A204.1 (cell line): ENCODE measurements at regions not wholly inside any gene's neighbourhood (a gene's known extent, or its start where the extent isn't known, plus 50 kb on each side); places are given as distances from the start of the nearest gene placed in this dataset.
"Not testable (repeated sequence)": the region's sequence is repeated elsewhere in the genome, so short reads cannot be mapped to it uniquely, and the experiment has no call there.

Experiments used
- FAIRE-seq: peaks from 2 replicates; lab custom pipeline; 2012; peaks lifted over from hg19 to GRCh38; lab: Jason Lieb, UNC

DNA sequence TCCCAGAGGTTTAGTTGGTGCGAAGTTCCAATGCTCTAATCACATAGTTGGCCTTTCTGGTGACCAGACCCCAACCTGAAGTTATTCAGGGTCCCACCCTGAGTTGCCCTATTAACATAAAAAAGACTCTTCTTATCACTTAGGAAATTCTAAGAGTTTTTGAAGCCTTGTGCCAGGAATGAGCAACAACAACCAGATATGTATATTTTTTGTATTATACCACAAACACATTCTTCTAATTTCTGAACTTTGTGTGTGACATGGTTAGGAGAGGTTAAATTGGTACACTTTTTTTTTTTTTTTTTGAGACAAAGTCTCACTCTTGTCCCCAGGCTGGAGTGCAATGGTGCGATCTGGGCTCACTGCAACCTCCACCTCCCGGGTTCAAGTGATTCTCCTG lies 320.4 kb upstream of the PDE3A start:
- no peak for FAIRE-seq

DNA sequence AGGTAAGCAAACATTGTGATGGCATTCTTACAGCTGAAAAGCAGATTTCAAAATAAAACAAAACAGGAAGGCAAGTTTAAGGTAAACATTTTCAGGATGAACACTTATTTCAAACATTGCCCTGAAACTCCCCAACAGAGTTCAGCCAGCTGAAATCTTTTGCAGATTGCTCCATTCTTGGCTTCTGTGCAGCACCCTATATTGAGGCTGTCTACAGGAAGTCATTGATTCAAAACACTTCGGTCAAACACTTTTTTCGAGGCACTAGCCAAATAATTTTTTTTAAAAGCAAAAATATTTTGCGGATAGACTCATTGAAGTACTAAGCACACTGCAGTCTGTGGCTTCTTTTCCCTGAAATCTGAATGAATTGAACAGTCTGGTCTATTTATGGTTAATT lies 318.1 kb upstream of the PDE3A start:
- no peak for FAIRE-seq

DNA sequence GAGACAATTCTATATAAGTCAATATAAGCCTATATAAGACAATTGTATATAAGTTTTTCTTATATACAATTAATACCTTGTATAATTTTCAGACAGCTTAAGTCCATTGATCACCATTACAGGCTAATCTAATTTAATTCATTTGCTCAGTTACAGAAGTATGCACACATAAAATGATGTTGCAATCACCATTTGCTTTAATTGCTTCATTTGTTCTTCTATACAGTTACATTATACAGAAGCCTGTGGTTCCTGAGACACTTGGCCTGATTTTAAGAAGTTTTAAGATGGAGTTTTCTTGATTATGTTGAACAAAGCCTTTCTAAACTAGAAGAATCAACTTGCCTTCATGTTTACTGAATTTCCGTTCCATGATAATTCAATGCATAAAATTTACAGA lies 314.6 kb upstream of the PDE3A start:
- FAIRE-seq, result no peak

DNA sequence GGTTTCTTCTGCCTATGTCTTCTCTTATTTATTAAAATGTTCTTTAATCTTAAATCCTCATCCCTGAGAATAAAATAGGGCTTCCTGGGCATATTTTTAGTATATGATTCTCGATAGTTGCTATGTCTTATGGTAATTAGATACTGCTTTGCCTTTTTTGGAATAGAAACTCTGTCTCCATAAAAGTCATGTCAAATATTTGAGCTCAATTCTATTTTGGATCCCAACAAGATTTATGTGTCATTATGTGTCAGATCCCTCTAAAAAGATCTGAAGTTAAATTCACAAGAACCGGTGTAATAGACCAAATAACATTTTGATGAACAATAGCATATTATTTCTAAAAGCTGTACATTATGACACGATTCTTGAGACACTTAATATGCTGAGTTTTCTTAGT lies 312.5 kb upstream of the PDE3A start:
- no peak for FAIRE-seq

DNA sequence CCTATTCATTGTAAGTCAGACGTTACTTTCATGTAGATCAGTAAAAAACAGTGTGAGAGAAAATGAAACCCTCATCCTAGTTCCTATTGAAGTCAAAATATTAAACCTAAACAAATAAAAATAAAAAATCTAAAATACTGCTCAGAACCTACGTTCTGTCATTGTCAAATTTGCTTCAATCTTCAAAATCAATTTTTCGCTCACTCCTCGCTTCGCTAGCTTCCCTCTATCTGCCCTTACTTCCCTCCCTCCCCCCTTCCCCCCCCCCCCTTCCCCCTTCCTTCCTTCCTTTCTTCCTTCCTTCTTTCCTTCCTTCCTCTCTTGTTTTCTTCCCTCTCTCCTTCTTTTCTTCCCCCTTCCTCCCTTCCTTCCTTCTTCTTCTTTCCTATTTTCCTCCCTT lies 310.9 kb upstream of the PDE3A start:
- FAIRE-seq, result no peak

DNA sequence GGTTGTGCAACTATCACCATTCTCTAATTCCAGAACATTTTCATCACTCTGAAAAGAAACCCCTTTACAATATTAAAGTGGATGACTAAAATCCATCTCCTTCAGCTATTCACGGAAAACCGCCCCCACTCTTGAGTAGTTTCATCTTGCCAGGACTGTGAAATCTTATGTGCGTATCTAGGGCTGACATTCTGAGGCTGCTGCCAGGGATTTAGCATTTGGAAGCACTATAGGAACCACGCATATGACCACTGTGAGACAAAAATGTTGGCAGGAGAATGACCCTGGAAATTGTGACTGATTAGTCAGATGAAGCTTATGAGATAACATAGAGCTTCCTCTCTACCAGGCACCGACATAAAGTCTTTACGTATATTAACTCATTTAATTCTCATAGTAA lies 305.2 kb upstream of the PDE3A start:
- no peak for FAIRE-seq

DNA sequence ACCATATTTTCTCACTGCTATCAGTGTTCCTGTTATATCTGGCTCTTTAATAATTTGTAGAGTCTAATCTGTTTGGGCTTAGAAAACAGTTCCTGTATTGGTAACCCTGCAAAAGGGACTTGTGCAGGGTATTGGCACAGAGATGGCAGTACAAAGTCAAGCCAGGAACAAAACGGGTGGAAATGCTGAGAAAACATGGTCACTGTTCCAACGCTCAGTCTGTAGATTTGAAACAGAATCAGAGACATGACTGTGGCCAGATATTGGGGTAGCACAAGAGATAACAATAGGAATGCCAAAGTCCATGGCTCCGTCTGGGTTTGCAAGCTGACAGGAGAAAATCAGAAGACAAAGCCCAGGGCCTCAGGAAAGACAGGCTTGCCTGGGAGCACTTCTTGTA lies 290.7 kb upstream of the PDE3A start:
- FAIRE-seq, result no peak

DNA sequence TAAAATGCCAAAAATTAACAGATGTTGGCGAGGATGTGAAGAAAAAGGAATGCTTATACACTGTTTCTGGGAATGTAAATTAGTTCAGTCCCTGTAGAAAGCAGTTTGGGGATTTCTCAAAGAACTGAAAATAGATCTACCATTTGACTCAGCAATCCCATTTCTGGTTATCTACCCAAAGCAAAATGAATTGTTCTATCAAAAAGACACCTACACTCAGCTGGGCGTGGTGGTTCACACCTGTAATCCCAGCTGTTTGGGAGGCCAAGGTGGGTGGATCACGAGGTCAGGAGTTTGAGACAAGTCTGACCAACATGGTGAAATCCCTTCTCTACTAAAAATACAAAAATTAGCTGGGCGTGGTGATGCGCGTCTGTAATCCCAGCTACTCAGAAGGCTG lies 279.3 kb upstream of the PDE3A start:
- FAIRE-seq, result no peak

DNA sequence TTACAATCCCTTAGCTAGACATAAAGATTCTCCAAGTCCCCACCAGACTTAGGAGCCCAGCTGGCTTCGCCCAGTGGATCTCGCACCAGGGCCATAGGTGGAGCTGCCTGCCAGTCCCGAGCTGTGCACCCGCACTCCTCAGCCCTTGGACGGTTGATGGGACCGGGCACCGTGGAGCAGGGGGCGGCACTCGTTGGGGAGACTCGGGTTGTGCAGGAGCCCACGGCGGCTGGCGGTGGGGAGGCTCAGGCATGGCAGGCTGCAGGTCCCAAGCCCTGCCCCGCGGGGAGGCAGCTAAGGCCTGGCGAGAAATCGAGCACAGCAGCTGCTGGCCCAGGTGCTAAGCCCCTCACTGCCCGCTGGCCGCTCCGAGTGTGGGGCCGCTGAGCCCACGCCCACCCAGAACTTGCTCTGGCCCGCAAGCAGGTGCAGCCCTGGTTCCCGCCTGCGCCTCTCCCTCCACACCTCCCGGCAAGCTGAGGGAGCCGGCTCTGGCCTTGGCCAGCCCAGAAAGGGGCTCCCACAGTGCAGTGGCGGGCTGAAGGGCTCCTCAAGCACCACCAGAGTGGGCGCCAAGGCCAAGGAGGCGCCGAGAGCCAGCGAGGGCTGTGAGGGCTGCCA lies 275.0 kb upstream of the PDE3A start:
- FAIRE-seq, result not testable (repeated sequence)

DNA sequence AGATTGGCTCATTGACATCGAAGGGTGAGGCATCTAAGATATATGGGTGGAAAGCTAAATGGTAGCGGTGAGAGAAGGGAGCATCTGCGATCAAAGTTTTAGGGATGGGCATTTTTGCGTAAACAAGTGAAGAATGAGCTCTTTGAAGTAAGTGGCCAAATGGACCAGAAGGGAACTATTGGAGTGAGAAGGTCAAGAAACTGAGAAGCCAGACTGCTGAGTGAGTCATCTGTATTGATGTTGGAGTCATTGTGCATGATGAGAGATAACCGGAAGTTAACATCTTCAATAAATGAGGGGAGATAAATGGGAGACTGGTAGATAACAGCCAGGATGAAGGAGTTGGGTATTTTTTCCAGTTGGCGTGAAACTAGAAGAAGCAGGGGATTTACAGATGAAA lies 271.9 kb upstream of the PDE3A start:
- FAIRE-seq, result no peak

DNA sequence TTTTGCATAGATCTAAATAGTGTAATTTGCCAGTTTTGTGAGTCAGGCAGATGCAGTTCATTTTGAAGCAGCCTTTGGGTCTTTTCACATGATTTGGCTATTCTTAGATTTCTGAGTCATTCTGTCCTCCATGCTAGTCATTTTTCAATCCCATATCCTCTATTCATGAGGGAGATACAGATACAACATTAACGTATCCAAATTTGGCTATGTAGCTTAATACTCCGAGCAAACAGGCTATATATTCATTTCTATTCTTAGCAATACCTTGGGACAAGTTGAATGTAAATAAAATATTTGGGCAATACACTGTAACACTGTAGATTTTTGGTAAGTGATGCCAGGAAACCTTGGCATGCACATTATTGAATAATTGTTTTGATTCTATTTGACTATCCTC lies 270.7 kb upstream of the PDE3A start:
- no peak for FAIRE-seq

DNA sequence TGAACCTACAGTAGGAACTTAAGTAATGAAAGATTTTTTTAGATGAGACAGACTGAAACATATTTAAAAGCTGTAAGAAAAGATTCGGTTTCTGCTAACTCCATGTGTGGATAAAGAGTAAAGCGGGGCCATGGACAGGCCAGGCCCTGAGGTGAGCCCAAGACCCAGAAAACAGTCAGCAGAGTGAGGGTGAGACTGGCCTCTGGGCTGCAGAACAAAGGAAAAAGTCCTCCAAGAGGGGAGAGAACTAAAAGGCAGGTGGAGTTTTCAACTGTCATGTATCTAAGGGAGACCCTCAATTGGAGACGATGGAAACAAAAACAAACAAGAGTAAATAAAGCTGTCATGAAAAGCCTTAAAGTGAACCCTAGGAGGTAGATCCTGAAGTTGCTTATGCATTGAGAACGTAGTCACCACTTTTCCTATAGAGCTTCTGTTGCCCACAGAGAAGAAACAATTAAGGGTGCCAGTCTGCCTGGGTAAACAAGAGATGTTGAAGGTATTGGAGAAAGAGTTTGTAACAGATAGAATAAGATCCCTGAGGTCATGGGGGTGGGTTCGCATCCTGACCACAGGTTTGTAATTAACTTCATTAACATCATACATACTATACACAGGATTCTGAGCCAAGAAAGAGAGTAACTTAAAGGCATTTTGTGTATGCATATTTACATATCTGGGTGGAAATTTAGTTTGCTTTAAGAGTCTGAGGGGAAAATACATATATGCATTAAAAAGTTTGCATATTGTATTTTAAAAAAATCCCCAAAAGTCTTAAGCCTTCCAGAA lies 268.7 kb upstream of the PDE3A start:
- no peak for FAIRE-seq

DNA sequence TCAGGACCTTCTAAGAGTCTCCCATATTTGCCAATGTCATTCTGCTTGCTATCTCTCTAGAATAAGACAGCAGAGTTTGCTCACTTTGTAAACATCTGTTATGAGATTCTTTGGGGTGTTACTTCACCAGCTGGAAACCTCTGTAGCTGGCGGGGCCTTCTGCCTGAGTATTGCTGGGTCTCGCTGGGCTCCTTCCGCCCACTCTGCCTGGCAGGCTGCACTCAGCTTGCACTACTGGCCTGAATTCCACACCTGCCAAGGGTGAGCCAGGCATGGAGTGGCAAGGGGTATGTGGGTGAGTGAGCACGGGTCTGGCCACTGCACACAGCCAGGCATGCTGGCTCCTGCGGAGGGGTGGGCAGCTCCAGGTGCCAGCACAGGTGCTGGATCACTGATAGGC lies 267.3 kb upstream of the PDE3A start:
- no peak for FAIRE-seq

DNA sequence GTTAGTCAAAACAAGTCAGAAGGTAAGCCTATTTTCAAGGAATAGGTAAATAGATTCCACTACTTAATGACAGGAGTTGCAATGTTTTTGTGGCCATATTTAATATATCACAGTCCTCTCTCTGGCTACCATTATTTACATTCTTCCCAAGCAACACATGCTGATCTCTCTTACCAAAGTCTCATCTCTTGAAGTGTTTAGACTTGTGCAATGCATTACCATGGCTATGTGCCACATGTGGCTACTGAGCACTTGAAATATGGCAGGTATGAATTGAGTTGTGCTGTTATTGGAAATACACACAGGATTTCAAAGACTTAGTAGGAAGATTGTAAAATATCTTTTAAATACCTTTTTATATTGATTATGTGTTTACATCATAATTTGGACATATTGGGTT lies 262.4 kb upstream of the PDE3A start:
- no peak for FAIRE-seq

DNA sequence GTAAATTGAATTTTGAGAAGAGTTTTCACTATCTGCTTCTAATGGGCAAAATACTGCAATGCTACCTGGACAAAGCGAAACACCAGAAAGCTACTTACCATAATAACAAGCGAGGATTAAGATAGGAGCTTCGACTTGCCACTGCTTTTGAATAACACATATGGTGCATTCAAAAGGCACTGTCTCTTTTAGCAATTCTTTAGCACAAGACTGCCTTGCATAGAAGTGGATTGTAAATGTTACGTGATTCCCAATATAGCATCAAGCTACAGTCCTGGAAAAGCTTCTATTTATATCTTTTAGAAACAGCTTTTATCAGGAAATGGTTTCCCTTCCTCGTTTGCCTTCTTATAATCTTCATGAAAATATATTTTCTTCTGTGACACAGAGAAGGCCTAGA lies 258.7 kb upstream of the PDE3A start:
- FAIRE-seq, result no peak

DNA sequence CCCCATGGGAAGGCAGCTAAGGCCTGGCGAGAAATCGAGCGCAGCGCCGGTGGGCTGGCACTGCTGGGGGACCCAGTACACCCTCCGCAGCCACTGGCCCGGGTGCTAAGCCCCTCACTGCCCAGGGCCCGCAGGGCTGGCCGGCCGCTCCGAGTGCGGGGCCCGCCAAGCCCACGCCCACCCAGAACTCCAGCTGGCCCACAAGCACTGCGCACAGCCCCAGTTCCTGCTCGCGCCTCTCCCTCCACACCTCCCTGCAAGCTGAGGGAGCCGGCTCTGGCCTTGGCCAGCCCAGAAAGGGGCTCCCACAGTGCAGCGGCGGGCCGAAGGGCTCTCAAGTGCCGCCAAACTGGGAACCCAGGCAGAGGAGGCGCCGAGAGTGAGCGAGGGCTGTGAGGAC lies 253.0 kb upstream of the PDE3A start:
- not testable (repeated sequence) for FAIRE-seq

DNA sequence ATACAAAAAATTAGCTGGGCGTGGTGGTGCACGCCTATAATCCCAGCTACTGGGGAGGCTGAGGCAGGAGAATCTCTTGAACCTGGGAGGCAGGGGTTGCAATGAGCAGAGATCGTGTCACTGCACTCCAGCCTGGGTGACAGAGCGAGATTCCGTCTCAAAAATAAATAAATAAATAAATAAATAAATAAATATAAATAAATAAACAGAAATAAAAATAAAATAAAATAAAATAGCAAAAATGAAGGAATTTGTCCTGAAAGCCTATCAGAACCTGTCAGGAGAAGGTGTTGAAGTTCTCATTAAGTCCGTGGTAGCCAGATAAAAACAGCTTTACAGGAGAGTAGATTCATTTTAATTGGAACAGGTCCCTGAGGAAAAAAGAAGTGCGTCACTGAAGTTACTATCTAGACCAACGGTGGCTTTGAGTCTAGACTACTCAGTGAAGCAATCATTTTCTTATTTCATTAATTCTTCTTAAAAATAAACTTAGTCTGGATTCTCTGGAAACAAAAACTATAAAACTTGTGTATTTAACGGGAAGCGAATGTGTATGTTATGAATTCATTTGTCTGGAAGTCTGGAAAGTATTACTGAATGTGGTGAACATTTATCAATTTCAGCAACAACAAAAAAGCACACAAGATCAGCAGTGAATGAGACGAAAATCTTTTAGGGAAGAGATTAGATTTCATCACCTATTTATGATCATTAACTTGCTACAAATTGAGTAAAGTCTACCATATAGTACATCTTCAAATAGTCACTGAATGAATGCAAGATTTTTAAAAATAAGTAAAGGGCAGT lies 248.5 kb upstream of the PDE3A start:
- FAIRE-seq, result no peak

DNA sequence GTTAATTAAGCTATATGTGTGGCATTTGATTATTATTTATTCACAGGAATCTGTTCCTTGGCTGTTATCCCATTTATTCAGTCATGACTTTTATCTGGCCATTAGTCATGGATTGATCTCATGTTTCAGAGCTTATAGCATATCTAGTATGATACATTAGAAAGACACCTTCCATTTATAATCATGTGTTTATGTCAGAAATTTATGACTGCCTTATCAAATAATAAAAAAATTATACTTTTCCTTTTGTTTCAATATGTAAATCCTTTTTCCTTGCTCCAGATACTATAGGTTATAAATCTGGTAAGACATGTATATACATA lies 248.0 kb upstream of the PDE3A start:
- FAIRE-seq, result no peak

DNA sequence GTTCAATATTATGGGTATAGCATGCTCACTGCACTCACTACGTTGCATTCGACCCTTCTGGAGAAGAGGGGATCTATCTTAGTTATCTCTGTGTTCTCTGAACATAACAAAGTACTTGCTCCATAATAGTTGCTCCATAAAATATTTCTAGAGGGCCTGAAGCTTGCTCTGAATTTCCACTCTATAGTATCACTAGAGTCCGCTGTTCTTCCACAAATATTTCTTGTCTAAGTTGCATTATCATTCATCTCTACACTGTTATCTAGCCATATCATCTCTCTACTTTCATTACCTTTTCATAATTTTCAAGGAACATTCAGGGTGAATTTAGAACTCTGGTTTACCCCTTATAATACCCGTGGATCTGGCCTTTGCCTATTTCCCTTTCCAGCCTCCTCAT lies 246.1 kb upstream of the PDE3A start:
- FAIRE-seq, result no peak

DNA sequence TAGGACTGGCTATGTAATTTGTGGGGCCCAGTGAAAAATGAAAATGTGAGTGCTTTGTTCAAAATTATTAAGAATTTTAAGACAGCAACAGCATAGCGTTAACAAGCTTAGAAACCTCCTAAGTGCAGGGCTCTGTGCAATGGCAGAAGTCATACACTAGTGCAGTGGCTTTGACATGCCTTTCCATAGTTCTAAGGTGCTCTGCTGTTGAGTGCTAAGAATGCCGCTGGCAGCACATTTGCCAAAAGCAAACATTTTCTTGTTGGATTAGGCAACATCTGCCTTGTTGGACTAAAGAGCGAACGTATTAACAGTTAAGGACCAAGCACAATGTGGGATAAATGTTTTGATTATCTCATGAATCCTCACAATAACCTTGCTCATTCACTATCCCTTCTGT lies 244.9 kb upstream of the PDE3A start:
- no peak for FAIRE-seq

DNA sequence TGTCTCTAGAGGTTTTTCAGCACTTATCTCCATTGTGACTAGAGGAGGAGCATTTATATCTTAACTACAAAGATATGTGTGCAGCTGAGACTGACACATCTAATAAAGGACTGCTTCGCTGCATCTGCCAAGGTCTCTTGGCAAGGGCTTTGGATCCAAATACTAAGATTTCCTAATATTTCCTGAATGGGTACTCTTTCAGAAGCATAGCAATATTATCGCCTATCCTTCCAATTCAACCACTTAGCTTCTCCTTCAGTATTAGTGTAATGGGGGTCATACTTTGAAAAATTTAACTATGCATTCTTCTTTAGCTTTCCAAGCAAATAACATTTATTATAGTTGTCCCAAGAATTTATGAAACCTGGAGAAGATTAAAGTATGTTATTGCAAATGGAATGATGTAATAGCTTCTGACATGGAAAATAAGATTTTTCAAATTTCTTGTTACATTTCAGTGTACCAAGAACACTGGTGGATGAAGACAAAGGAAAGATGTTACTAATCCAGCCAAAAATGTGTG lies 243.0 kb upstream of the PDE3A start:
- no peak for FAIRE-seq

DNA sequence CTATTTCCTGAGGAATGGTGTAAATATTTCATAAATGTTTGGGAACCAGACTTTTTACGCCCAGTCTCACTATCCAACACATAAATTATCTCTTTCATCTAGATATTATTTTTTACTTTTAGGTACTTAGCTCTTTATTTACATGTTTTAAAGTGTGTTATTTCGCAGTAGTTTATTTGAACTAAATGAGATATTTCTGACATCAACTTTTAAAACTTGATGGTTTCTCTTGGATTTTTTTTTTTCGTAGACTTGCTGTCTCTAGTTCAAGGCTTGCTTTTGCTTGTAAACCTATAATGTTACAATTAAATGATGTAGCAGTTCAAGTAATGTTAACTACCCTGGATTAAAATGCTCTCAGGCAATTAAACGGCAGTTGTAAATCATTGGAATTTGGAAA lies 241.7 kb upstream of the PDE3A start:
- no peak for FAIRE-seq

DNA sequence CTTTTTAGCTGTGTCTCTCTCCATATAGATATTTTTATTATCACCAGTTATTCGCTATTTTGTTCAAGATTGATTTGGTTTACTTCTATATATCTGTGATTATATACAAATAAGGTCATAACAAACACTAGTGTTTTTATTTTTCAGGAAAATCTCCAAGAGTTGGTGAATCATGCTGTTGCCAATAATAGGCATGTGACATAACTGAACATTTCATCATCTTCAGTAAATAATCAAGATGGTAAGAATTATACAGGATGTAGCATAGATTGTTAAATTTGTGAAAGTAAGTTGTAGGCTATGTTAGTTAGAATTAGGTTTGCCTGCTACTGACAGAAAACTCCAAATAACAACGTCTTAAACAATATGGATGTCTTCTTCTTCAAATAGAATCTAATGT lies 240.9 kb upstream of the PDE3A start:
- no peak for FAIRE-seq
